Peyer's patch (tissue), 4 donors: ENCODE measurements at regions not wholly inside any gene's neighbourhood (a gene's known extent, or its start where the extent isn't known, plus 50 kb on each side); places are given as distances from the start of the nearest gene placed in this dataset.
"Not testable (repeated sequence)": the region's sequence is repeated elsewhere in the genome, so short reads cannot be mapped to it uniquely, and the experiment has no call there.

ENCODE experiments used
- DNase-seq, 3 donors: peaks; one replicate each; pipeline ENCODE4 v3.0.0-alpha.2; 2017 to 2019
- H3K27ac ChIP-seq, 4 donors: fragments of 200-600 bp; sonication (generic); one replicate each; pipeline ENCODE4 v1.5.1; 2016 to 2019
- H3K27me3 ChIP-seq, 2 donors: fragments of 200-600 bp; sonication (generic); one replicate each; pipeline ENCODE4 v1.5.1; 2019
- H3K36me3 ChIP-seq, 3 donors: fragments of 200-600 bp; sonication (generic); one replicate each; pipeline ENCODE4 v1.5.1; 2016 to 2019
- H3K4me1 ChIP-seq, 4 donors: fragments of 200-600 bp; sonication (generic); one replicate each; pipeline ENCODE4 v1.5.1; 2016 to 2019
- H3K4me3 ChIP-seq, 4 donors: fragments of 200-600 bp; sonication (generic); 1 replicate in 3 of 4; 2 replicates in 1 of 4; pipeline ENCODE4 v1.5.1; 2016 to 2019; ENCODE audit warnings: mild to moderate bottlenecking in 1 of 4
- H3K9me3 ChIP-seq, 4 donors: fragments of 200-600 bp; sonication (generic); one replicate each; pipeline ENCODE4 v1.5.1; 2016 to 2019; ENCODE audit warnings: mild to moderate bottlenecking in 1 of 4
- CTCF ChIP-seq, 6 experiments: fragments of 450-650 bp in 4 of 6; fragments of 200-600 bp in 2 of 6; sonication (generic) in 1 of 6; IDR thresholded peaks; one replicate each; pipeline ENCODE4 v1.5.1; 2017 to 2019; ENCODE audit warnings: antibody characterized with exemption in 6 of 6, mild to moderate bottlenecking in 3 of 6, moderate library complexity in 1 of 6
- POLR2A ChIP-seq, 2 donors: fragments of 450-650 bp; IDR thresholded peaks; one replicate each; pipeline ENCODE4 v1.5.1; 2017; ENCODE audit warnings: antibody characterized with exemption in 2 of 2, mild to moderate bottlenecking in 2 of 2, moderate library complexity in 2 of 2

- not testable (repeated sequence) for H3K27me3 ChIP-seq, H3K4me1 ChIP-seq, H3K27ac ChIP-seq, H3K4me3 ChIP-seq, H3K36me3 ChIP-seq, H3K9me3 ChIP-seq, DNase-seq
Observed at GRCh38 chr14:27799066-27800028, 967.2 kb upstream of the FOXG1 start.

- not testable (repeated sequence) for H3K27ac ChIP-seq, H3K4me3 ChIP-seq, H3K9me3 ChIP-seq, H3K36me3 ChIP-seq, DNase-seq, H3K27me3 ChIP-seq, H3K4me1 ChIP-seq
Observed at GRCh38 chr14:27817746-27818430, 948.7 kb upstream of the FOXG1 start.

- H3K4me1 ChIP-seq, H3K36me3 ChIP-seq, H3K27ac ChIP-seq, H3K9me3 ChIP-seq, H3K27me3 ChIP-seq, DNase-seq, H3K4me3 ChIP-seq: not testable (repeated sequence)
Observed at GRCh38 chr14:27826149-27826548, 940.4 kb upstream of the FOXG1 start.

- not testable (repeated sequence) for H3K4me1 ChIP-seq, H3K9me3 ChIP-seq, DNase-seq
Observed at GRCh38 chr14:27831978-27832377, 934.6 kb upstream of the FOXG1 start.

GRCh38 chr14:27833001-27833400, 933.6 kb upstream of the FOXG1 start:
- H3K36me3 ChIP-seq, H3K9me3 ChIP-seq, H3K27me3 ChIP-seq, H3K4me3 ChIP-seq, H3K27ac ChIP-seq, H3K4me1 ChIP-seq, DNase-seq: not testable (repeated sequence)

More at GRCh38 chr14:27831978-27832377, 934.6 kb upstream of the FOXG1 start:
- not testable (repeated sequence) for H3K27me3 ChIP-seq, H3K27ac ChIP-seq, H3K4me3 ChIP-seq, H3K36me3 ChIP-seq

GRCh38 chr14:27836386-27836785, 930.2 kb upstream of the FOXG1 start:
- DNase-seq: no peak
- Histone ChIP-seq H3K9me3 (no peaks in the 10 kb centered on the region), H3K36me3 (no peaks in the 10 kb centered on the region), H3K4me3 (no peak overlapping the region), H3K27me3 (no peaks in the 10 kb centered on the region), H3K4me1 (no peaks in the 10 kb centered on the region), H3K27ac (no peak overlapping the region)
- TF ChIP-seq CTCF (IDR thresholded peaks at IDR 0.05) (no peak), POLR2A (IDR thresholded peaks at IDR 0.05) (no peak)

- no peaks in the 10 kb centered on the region for H3K4me1 ChIP-seq
- H3K27ac ChIP-seq: no peak overlapping the region
- H3K9me3 ChIP-seq: no peaks in the 10 kb centered on the region
- no peak overlapping the region for H3K4me3 ChIP-seq
- no peaks in the 10 kb centered on the region for H3K27me3 ChIP-seq
- H3K36me3 ChIP-seq: no peaks in the 10 kb centered on the region
- TF ChIP-seq POLR2A (IDR thresholded peaks at IDR 0.05) (no peak), CTCF (IDR thresholded peaks at IDR 0.05) (no peak)
- no peak for DNase-seq
Observed at GRCh38 chr14:27845241-27845850, 921.2 kb upstream of the FOXG1 start.

- no peaks in the 10 kb centered on the region for H3K9me3 ChIP-seq
- no peaks in the 10 kb centered on the region for H3K27me3 ChIP-seq
- H3K4me1 ChIP-seq: no peaks in the 10 kb centered on the region
Observed at GRCh38 chr14:27845902-27846301, 920.7 kb upstream of the FOXG1 start.

GRCh38 chr14:27847480-27847879, 919.1 kb upstream of the FOXG1 start:
- H3K27me3 ChIP-seq, H3K36me3 ChIP-seq, H3K4me3 ChIP-seq, DNase-seq, H3K9me3 ChIP-seq, H3K27ac ChIP-seq, H3K4me1 ChIP-seq: not testable (repeated sequence)

More at GRCh38 chr14:27845902-27846301, 920.7 kb upstream of the FOXG1 start:
- TF ChIP-seq POLR2A (IDR thresholded peaks at IDR 0.05): no peak
- TF ChIP-seq CTCF (IDR thresholded peaks at IDR 0.05): no peak
- no peak overlapping the region for H3K4me3 ChIP-seq
- no peaks in the 10 kb centered on the region for H3K36me3 ChIP-seq
- DNase-seq: no peak
- no peak overlapping the region for H3K27ac ChIP-seq

GRCh38 chr14:27849193-27849592, 917.4 kb upstream of the FOXG1 start:
- H3K36me3 ChIP-seq, DNase-seq, H3K27me3 ChIP-seq, H3K4me3 ChIP-seq, H3K27ac ChIP-seq, H3K4me1 ChIP-seq, H3K9me3 ChIP-seq: not testable (repeated sequence)
